HUES6 (cell line): ENCODE measurements at regions not wholly inside any gene's neighbourhood (a gene's known extent, or its start where the extent isn't known, plus 50 kb on each side); places are given as distances from the start of the nearest gene placed in this dataset.

Experiments
- H3K27ac ChIP-seq: 2 replicates; pipeline ENCODE4 v1.7.0; 2013; ENCODE audit warnings: low read depth, mild to moderate bottlenecking, low read length, inconsistent platforms
- H3K27me3 ChIP-seq: 2 replicates; pipeline ENCODE4 v1.6.1; 2013; ENCODE audit warnings: low read length; ENCODE audit not compliant: control insufficient read depth, insufficient read depth
- H3K36me3 ChIP-seq: 2 replicates; pipeline ENCODE4 v1.6.1; 2013; ENCODE audit warnings: low read length; ENCODE audit not compliant: control insufficient read depth, insufficient read depth
- H3K4me1 ChIP-seq: 2 replicates; pipeline ENCODE4 v1.6.1; 2013; ENCODE audit warnings: low read length; ENCODE audit not compliant: control insufficient read depth, insufficient read depth
- H3K4me3 ChIP-seq: 2 replicates; pipeline ENCODE4 v1.5.1; 2013; ENCODE audit warnings: low read depth, low read length
- H3K9ac ChIP-seq: one replicate; pipeline ENCODE4 v1.6.1; 2013; ENCODE audit warnings: mild to moderate bottlenecking, low read length
- H3K9me3 ChIP-seq: 2 replicates; pipeline ENCODE4 v1.6.1; 2013; ENCODE audit warnings: low read depth, low read length; ENCODE audit not compliant: control insufficient read depth, insufficient read depth

DNA sequence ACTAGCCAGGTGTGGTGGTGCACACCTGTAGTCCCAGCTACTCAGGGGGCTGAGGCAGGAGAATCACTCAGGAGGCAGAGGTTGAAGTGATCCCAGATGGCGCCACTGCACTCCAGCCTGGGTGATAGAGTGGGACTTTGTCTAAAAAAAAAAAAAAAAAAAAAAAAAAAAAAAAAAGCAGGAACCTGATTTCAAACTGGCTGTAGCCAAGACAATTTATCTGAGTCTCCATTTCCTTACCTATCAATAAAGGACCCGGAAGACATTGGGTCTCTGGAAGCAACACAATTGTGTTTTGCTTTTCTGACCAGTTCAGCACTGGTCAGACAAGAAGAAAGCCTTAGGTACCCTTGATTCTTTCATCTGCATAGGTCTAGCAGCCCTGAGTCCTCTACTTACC, 491.0 kb downstream of the TBC1D4 start:
- Histone ChIP-seq H3K4me3 (no peak overlapping the region), H3K27ac (no peak overlapping the region), H3K9ac (no peak overlapping the region), H3K4me1 (no peaks in the 10 kb centered on the region), H3K9me3 (no peaks in the 10 kb centered on the region), H3K27me3 (no peaks in the 10 kb centered on the region), H3K36me3 (no peaks in the 10 kb centered on the region)

DNA sequence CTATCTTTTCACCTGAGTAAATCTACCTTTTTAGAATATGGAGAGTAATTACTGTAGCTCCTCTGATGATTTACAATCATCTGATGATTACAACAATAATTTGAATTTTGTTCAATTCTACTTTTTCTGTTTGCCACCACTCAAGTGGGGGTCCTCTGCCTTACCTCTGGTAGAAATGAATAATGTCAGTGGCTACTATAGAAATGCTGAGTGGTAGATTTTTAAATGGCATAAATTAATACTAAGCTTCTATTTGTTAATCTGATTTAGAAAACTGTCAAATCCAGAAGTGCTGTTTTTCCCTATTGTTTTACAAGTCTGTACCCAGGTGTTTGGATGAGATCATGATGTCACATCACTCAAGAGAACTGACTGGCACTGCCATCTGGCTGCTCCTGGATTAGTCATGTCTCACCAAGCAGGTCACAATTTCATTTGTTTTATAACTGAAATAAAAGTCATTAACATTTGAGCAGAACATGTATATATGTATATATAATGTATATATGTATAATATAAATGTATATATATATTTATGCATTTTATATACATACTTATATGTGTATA, 494.8 kb downstream of the TBC1D4 start:
- Histone ChIP-seq H3K36me3 (no peaks in the 10 kb centered on the region), H3K27ac (no peak overlapping the region), H3K4me1 (no peaks in the 10 kb centered on the region), H3K9me3 (no peaks in the 10 kb centered on the region), H3K9ac (no peak overlapping the region), H3K27me3 (no peaks in the 10 kb centered on the region), H3K4me3 (no peak overlapping the region)

DNA sequence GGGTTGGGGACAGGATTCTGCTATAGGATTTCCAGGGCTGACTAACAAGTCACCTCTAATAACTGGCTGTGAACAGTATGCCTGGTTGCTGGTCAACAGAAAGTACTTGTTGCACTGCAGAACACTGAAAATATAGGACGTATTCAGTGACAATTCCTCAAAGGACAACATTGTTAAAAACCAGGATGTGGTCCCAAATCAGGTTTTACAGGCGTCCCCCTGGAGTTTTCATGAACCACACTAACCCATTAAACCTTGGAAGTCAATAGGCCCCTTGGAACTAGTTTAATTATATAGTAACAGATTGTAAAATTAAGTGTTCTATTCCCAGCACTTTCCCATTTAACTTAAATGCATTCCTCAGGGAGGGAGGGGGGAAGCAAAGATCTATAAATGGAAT, 495.4 kb downstream of the TBC1D4 start:
- Histone ChIP-seq H3K27me3 (no peaks in the 10 kb centered on the region), H3K4me3 (no peak overlapping the region), H3K9ac (no peak overlapping the region), H3K36me3 (no peaks in the 10 kb centered on the region), H3K4me1 (no peaks in the 10 kb centered on the region), H3K9me3 (no peaks in the 10 kb centered on the region), H3K27ac (no peak overlapping the region)

DNA sequence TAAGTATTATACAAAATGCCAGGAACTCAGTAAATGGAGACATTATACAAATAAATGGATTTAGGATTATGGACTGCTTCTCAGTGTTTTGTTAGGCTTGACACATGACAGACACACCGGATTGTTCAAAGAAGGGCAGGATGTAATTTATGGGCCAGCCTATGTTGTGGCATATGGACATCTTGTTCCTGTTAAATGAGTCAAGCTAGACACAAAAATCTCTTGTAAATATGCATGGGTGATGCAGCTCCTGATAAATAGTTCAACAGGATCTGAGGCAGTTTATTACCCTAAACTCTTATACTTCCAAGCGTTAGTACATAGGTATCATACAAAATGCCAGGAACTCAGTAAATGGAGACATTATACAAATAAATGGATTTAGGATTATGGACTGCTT, 502.3 kb downstream of the TBC1D4 start:
- no peaks in the 10 kb centered on the region for H3K27me3 ChIP-seq
- H3K9ac ChIP-seq, result no peak overlapping the region
- H3K4me1 ChIP-seq, result peaks cover 4% of the 10 kb centered on the region; the same call in 1 of the 2 replicates
- no peak overlapping the region for H3K27ac ChIP-seq
- no peaks in the 10 kb centered on the region for H3K9me3 ChIP-seq
- no peaks in the 10 kb centered on the region for H3K36me3 ChIP-seq
- no peak overlapping the region for H3K4me3 ChIP-seq

DNA sequence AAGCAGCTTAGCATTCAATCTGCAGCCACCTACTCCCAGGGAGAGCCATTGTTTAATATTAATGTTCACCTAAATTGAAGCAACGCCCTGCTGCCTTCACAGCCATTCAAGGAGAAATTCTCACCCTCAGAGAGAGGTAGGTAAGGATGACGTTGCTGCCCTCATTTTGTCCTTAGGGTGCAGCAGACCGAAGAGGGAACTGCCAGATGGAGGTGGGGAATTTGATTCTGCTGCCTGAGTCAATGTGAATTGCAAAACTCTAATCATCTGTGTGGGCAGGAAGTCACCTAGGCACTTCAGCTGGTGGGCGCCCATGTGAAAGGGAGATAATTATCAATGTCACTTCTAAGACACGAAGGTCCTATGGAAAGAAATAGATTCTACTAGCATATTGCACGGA, 503.4 kb downstream of the TBC1D4 start:
- Histone ChIP-seq H3K4me3 (no peak overlapping the region), H3K4me1 (peaks cover 4% of the 10 kb centered on the region; the same call in 1 of the 2 replicates), H3K9ac (no peak overlapping the region), H3K9me3 (no peaks in the 10 kb centered on the region), H3K27ac (no peak overlapping the region), H3K27me3 (no peaks in the 10 kb centered on the region), H3K36me3 (no peaks in the 10 kb centered on the region)

DNA sequence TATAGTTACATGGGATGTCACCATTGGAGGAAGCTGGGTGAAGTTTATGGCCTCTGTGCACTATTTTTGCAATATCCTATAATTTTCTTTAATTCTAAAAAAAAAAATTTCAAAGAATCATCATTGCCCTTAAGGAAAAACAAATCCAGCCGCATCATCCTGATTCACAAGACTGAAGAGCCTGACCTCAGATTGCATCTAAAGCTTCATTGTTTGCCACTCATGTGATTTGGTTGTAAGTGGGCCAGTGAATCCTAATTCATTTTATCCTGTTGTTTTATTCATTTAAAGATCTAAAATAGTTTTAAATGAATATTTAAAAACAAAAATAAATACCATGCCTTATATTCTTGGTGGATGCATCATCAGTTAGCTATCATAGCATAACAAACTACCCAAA, 504.5 kb downstream of the TBC1D4 start:
- no peaks in the 10 kb centered on the region for H3K9me3 ChIP-seq
- no peak overlapping the region for H3K9ac ChIP-seq
- H3K36me3 ChIP-seq, result no peaks in the 10 kb centered on the region
- H3K27me3 ChIP-seq, result no peaks in the 10 kb centered on the region
- no peak overlapping the region for H3K27ac ChIP-seq
- H3K4me3 ChIP-seq, result no peak overlapping the region
- peaks cover 4% of the 10 kb centered on the region; the same call in 1 of the 2 replicates for H3K4me1 ChIP-seq

DNA sequence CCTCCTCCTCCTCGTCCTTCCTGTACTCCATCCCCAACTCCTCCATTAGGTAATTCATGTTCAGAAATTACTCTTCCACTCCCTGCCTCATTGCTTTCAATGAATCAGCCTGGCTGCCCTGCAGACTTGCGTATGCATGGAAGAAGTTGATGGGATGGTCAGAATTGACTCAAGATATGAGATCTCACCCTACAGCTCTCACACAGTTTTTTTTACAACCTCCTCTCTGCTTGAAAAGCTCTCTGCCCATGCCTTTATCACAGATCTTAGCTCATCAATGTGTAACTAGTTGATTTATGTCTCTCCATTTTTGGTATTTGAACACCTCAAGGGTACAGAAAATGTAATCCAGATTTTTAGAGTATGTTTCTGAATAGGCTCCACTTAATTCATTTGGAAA, 506.9 kb downstream of the TBC1D4 start:
- Histone ChIP-seq H3K27ac (no peak overlapping the region), H3K36me3 (no peaks in the 10 kb centered on the region), H3K4me3 (no peak overlapping the region), H3K4me1 (peaks cover 4% of the 10 kb centered on the region; the same call in 1 of the 2 replicates), H3K9ac (no peak overlapping the region), H3K9me3 (no peaks in the 10 kb centered on the region), H3K27me3 (no peaks in the 10 kb centered on the region)

DNA sequence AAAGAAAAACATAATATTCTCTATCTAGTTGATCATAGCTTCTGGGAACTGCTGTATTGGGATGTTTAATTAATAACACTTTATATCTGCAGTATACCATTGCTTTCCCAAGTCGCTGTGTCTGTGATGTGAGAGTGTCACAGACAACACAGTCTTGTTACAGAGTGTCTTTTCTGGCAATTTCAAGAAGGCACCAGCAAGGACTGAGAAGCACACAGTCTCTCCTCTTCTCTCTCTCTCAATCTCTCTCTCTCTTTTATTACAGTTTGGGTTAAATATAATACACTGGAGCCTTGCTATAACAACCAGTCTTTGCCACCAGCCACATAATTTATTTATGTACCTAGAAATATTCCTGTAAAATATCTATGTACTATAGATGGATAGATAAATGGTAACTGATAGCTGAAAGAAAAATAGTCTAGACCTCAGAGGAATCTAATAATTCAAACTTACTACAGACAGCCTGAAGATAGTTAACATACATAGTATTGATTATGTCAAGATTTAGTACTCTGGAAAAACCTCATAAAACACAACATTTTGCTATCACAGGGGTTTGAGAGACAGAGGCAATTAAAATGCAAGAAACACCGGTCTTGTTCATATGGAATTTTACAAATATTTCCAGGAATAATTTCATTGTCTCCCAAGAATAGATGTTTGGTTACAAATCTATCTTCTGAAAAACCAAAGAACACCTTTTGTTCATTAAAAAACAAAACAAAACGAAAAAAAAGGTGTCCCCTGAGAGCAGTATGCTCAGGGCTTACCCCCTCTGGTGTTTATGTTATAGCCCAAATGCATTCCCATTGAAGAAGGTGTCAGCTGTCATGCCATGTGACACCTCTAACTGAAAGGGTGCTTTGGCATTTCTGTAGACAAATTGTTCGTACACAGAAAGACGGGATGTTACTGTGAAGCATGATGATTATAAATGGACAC, 507.8 kb downstream of the TBC1D4 start:
- no peaks in the 10 kb centered on the region for H3K36me3 ChIP-seq
- peaks cover 4% of the 10 kb centered on the region; the same call in 1 of the 2 replicates for H3K4me1 ChIP-seq
- H3K9me3 ChIP-seq, result no peaks in the 10 kb centered on the region
- H3K9ac ChIP-seq, result no peak overlapping the region
- H3K27ac ChIP-seq, result no peak overlapping the region
- no peaks in the 10 kb centered on the region for H3K27me3 ChIP-seq
- no peak overlapping the region for H3K4me3 ChIP-seq

DNA sequence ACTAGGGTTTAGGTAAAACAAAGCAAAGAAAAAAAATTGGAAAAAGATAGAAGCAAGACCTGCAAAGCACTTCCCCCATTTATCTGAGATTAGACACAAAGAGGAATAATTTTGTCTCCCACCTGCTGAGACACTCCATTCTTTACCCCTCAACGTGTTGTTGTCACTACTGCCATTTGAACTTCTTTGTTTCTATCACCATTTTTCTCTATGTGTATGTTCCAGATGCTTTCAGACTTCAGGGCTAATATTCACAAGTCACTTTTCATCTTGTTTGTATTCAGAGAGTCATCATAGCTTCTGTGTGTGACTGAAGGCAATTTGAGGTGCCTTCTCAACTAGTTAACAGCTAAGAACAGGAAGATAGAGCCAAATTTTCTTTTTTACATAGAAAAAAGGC, 512.5 kb downstream of the TBC1D4 start:
- Histone ChIP-seq H3K27ac (no peak overlapping the region), H3K9ac (no peak overlapping the region), H3K4me3 (no peak overlapping the region), H3K9me3 (no peaks in the 10 kb centered on the region), H3K27me3 (no peaks in the 10 kb centered on the region), H3K4me1 (no peaks in the 10 kb centered on the region), H3K36me3 (no peaks in the 10 kb centered on the region)

DNA sequence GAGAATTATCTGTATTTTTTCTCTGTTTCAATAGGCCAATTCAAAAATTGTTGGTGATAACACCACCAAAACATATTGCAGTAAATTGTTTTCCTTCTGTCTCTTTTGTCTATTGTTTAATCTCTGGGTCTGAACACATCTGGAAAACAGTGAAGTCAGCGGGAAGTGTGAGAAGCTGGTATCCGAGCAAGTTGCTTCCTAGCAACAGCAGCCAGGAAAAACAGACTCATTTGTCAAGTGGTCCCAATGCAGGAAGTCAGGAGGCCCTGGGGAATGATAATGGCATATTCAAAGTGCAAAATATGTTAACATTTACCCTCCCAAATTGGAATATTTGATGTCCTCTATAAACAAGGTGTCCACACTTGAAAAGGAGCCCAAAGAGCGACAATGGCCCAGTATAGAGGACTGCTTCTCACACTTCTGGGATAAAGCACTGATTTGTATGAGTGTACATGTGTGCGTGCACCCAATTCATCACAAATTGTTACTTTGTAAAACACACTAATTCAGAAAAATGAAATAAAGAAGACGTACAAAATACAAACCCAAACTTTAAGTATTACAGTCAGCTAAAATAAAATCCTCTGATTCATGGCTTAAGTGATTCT, 515.0 kb downstream of the TBC1D4 start:
- Histone ChIP-seq H3K27ac (no peak overlapping the region), H3K36me3 (no peaks in the 10 kb centered on the region), H3K4me3 (no peak overlapping the region), H3K4me1 (no peaks in the 10 kb centered on the region), H3K9ac (no peak overlapping the region), H3K27me3 (no peaks in the 10 kb centered on the region), H3K9me3 (no peaks in the 10 kb centered on the region)

DNA sequence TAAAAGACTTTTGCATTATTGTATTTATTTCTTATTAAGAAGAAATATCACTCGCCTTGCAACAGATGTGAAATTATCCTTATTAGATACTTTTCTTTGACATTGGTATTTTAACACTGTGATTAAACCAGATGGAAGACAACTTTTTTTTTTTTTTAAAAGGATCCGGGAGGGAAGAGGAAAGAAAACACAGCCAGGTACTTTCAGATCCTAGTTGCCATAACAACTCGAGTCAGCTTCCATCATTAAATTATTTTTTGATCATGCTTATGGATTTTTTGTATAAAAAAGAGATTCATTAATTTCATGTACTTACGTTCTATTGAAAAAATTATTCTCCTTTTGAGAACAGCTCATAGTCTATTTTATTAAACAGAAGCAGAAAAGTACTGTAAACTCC, 515.7 kb downstream of the TBC1D4 start:
- H3K9me3 ChIP-seq, result no peaks in the 10 kb centered on the region
- H3K27ac ChIP-seq, result no peak overlapping the region
- no peaks in the 10 kb centered on the region for H3K4me1 ChIP-seq
- H3K4me3 ChIP-seq, result no peak overlapping the region
- no peaks in the 10 kb centered on the region for H3K27me3 ChIP-seq
- H3K9ac ChIP-seq, result no peak overlapping the region
- no peaks in the 10 kb centered on the region for H3K36me3 ChIP-seq
